K562 (cell line): ENCODE measurements at regions not wholly inside any gene's neighbourhood (a gene's known extent, or its start where the extent isn't known, plus 50 kb on each side); places are given as distances from the start of the nearest gene placed in this dataset.

ENCODE experiments used
- ATAC-seq: fragments of 200-7000 bp; cut with Tn5 transposase; 3 replicates; pipeline ENCODE4 v1.9.1; 2020; ENCODE audit warnings: moderate library complexity
- BruUV-seq: library from RNA; stranded (reverse); fragments of 400-500 nt; replicated peaks from 2 replicates; lab custom pipeline; 2021; lab: Mats Ljungman, UMichigan
- CTCF ChIA-PET: fragments of 300-600 bp; formaldehyde crosslinking; extraction: SDS; loops from one replicate; lab custom pipeline; 2021; ENCODE audit warnings: low intra/inter-chr PET ratio; lab: Yijun Ruan, JAX
- POLR2A ChIA-PET: fragments of 300-600, 350-650 bp; sonication (Branson Sonifier 250); formaldehyde crosslinking; extraction: SDS; loops from one replicate; lab custom pipeline; 2021; ENCODE audit warnings: antibody characterized with exemption, inconsistent platforms; lab: Yijun Ruan, JAX
- DNase-seq, 4 experiments: peaks; one replicate each; pipeline versions ENCODE4 v3.0.0 to v3.0.0-alpha.2; 2011 to 2018; ENCODE audit warnings: low spot score in 3 of 4, mixed read lengths in 3 of 4; ENCODE audit errors: extremely low read depth in 1 of 4
- FAIRE-seq: peaks from 2 replicates; lab custom pipeline; 2011; peaks lifted over from hg19 to GRCh38; lab: Jason Lieb, UNC
- H2AFZ ChIP-seq: 2 replicates; pipeline ENCODE4 v1.6.0; 2011; ENCODE audit warnings: low read depth, low read length, control low read depth, inconsistent platforms
- H3K27ac ChIP-seq: fragments of 200-600 bp; 3 replicates; pipeline ENCODE4 v1.8.0; 2011; ENCODE audit warnings: low read depth, mild to moderate bottlenecking, control low read depth, inconsistent platforms, low read length, moderate library complexity, mixed read lengths; ENCODE audit errors: extremely low read depth
- H3K27me3 ChIP-seq, 2 experiments: fragments of 300-600 bp in 1 of 2; 2 replicates in 1 of 2; 3 replicates in 1 of 2; pipeline versions ENCODE4 v1.6.0 to v1.8.0; 2011; ENCODE audit warnings: inconsistent platforms in 2 of 2, low read length in 2 of 2, mild to moderate bottlenecking in 1 of 2, mixed read lengths in 1 of 2, moderate library complexity in 1 of 2; ENCODE audit not compliant: control insufficient read depth in 2 of 2, insufficient read depth in 2 of 2
- H3K36me3 ChIP-seq: fragments of 300-600 bp; 3 replicates; pipeline ENCODE4 v1.8.0; 2011; ENCODE audit warnings: mild to moderate bottlenecking, low read length, inconsistent platforms; ENCODE audit not compliant: control insufficient read depth, insufficient read depth
- H3K4me1 ChIP-seq, 2 experiments: fragments of 200-600 bp in 1 of 2; replicated peaks in 1 of 2; 2 replicates in 1 of 2; 3 replicates in 1 of 2; pipeline versions ENCODE4 v1.5.1 to v1.8.0; 2011; ENCODE audit warnings: inconsistent platforms in 2 of 2, low read length in 2 of 2, mild to moderate bottlenecking in 1 of 2, mixed read lengths in 1 of 2, moderate library complexity in 1 of 2; ENCODE audit not compliant: control insufficient read depth in 2 of 2, insufficient read depth in 2 of 2
- H3K4me2 ChIP-seq: 2 replicates; pipeline ENCODE4 v1.6.1; 2011; ENCODE audit warnings: low read length, control low read depth, inconsistent platforms, mixed read lengths; ENCODE audit not compliant: insufficient read depth
- H3K4me3 ChIP-seq: fragments of 200-600 bp; sonication (generic), shearing (Covaris generic); 2 replicates; pipeline ENCODE4 v1.5.1; 2016; ENCODE audit warnings: control low read depth, inconsistent platforms
- H3K79me2 ChIP-seq: fragments of 200-600 bp; 3 replicates; pipeline ENCODE4 v1.8.0; 2011; ENCODE audit warnings: low read length, inconsistent platforms; ENCODE audit not compliant: control insufficient read depth, insufficient read depth
- H3K9ac ChIP-seq, 2 experiments: 2 replicates each; pipeline versions ENCODE4 v1.6.0 to v1.6.1; 2011; ENCODE audit warnings: low read depth in 2 of 2, low read length in 2 of 2, control low read depth in 1 of 2, inconsistent platforms in 1 of 2, mild to moderate bottlenecking in 1 of 2, mixed read lengths in 1 of 2; ENCODE audit not compliant: insufficient read depth in 1 of 2
- H3K9me1 ChIP-seq: one replicate; pipeline ENCODE4 v1.6.0; 2011; ENCODE audit warnings: inconsistent platforms, mild to moderate bottlenecking, low read length, moderate library complexity; ENCODE audit not compliant: control insufficient read depth, insufficient read depth
- H3K9me3 ChIP-seq: replicated peaks from 2 replicates; pipeline ENCODE4 v1.5.1; 2011; ENCODE audit warnings: low read depth, low read length, inconsistent platforms; ENCODE audit not compliant: control insufficient read depth, insufficient read depth
- H4K20me1 ChIP-seq: replicated peaks from 2 replicates; pipeline ENCODE4 v1.6.1; 2011; ENCODE audit warnings: low read length, inconsistent platforms, mixed read lengths; ENCODE audit not compliant: control insufficient read depth, insufficient read depth
- MAFG ChIP-seq: fragments of 450-650 bp; conservative IDR thresholded peaks from 2 replicates; pipeline ENCODE4 v1.6.1; 2016; ENCODE audit warnings: missing genetic modification characterization, missing compliant biosample characterization
- MXI1 ChIP-seq: IDR thresholded peaks from 2 replicates; pipeline ENCODE4 v1.6.1; 2011; ENCODE audit warnings: low read depth, mild to moderate bottlenecking, improper control_type of control experiment, low read length
- NFE2L1 ChIP-seq: fragments of 450-650 bp; IDR thresholded peaks from 2 replicates; pipeline ENCODE4 v1.6.1; 2016; ENCODE audit warnings: missing genetic modification characterization, low read depth, mild to moderate bottlenecking, missing compliant biosample characterization, moderate library complexity, borderline replicate concordance
- SMAD3 ChIP-seq: fragments of 450-650 bp; formaldehyde crosslinking; conservative IDR thresholded peaks from 2 replicates; pipeline ENCODE4 v1.4.0; 2020; ENCODE audit warnings: mild to moderate bottlenecking
- SREBF1 ChIP-seq: fragments of 150-350 bp; IDR thresholded peaks from 2 replicates; pipeline ENCODE4 v1.6.1; 2014; ENCODE audit warnings: antibody characterized with exemption, low read depth, low read length, borderline replicate concordance
- ZNF24 ChIP-seq: fragments of 450-650 bp; IDR thresholded peaks from 2 replicates; pipeline ENCODE4 v1.6.1; 2016
- WGBS: fragments of 100-300 bp; shearing (Covaris generic); methylation state at CpG from one replicate; pipeline ENCODE4 v1.1.6; 2016; ENCODE audit warnings: low coverage, mixed read lengths; ENCODE audit not compliant: insufficient coverage; ENCODE audit errors: missing lambda C conversion rate; 5-methylcytosine and 5-hydroxymethylcytosine counted together
- in situ Hi-C: fragments of 300-500 bp; cut with MboI; formaldehyde crosslinking; loops from 4 replicates; pipeline ENCODE4 v1.15.0; 2018; ENCODE audit warnings: inconsistent platforms, mixed read lengths
- intact Hi-C: fragments of 100-400 bp; cut with micrococcal nuclease; formaldehyde crosslinking; loops from 2 replicates; pipeline ENCODE4 v1.14.2; 2022

GRCh38 chr1:29392486-29393450 lies 156.4 kb downstream of the PTPRU start:
- POLR2A ChIA-PET = interaction anchor here (0.6 to 0.7 kb wide), 2 partner anchors 10 to 22 kb away, joined by 3 read pairs; no protein-coding TSS in a partner anchor
- BruUV-seq = no TSS peak
- WGBS = 0% methylated on average over 7 of the region's 7 CpGs
- Histone ChIP-seq H3K36me3 (no peaks in the 10 kb centered on the region), H3K4me1 (peaks cover 2 to 6% of the 10 kb centered on the region in 2 experiments; a peak in 2 of 5 replicates), H3K9me1 (no peaks in the 10 kb centered on the region), H4K20me1 (peaks cover 10% of the 10 kb centered on the region), H2AFZ (no peak overlapping the region), H3K9me3 (no peaks in the 10 kb centered on the region), H3K27me3 (no peaks in the 10 kb centered on the region; a peak in 1 of 5 replicates), H3K4me3 (no peak overlapping the region), H3K27ac (no peak overlapping the region)
- CTCF ChIA-PET = no interaction called here
- FAIRE-seq (no peak), DNase-seq (no peak), ATAC-seq (no peak)
- in situ Hi-C loops = loop anchor here (5.0 kb wide), 1 partner anchor 1015 kb away; no protein-coding TSS in a partner anchor
- intact Hi-C loops = no loop called here
- TF ChIP-seq SREBF1 (no peak), MXI1 (no peak), SMAD3 (CRISPR knock-in tag) (no peak), NFE2L1 (tag) (no peak), ZNF24 (peak; percentile 92), MAFG (tag) (no peak)
- TF ChIP-seq, all 486 proteins: peak for 1
- no peaks in the 10 kb centered on the region for H3K79me2 ChIP-seq
- H3K4me2 ChIP-seq = no peak overlapping the region
- no peak overlapping the region for H3K9ac ChIP-seq
